Natural killer cell (primary cell): ENCODE measurements at regions not wholly inside any gene's neighbourhood (a gene's known extent, or its start where the extent isn't known, plus 50 kb on each side); places are given as distances from the start of the nearest gene placed in this dataset.

Source experiments
- ATAC-seq, 3 donors: fragments of 150-1000 bp in 2 of 3; fragments of 200-7000 bp in 1 of 3; cut with Tn5 transposase; 1 replicate in 1 of 3; 2 replicates in 2 of 3; pipeline ENCODE4 v1.10.0; 2021; ENCODE audit warnings: mild to moderate bottlenecking in 2 of 3, moderate library complexity in 2 of 3
- DNase-seq, 2 donors: peaks; one replicate each; pipeline versions ENCODE4 v3.0.0 to v3.0.0-alpha.2; 2013 to 2021; ENCODE audit warnings: mixed read lengths in 1 of 2
- H3K27ac ChIP-seq: one replicate; pipeline ENCODE4 v1.5.1; 2013; ENCODE audit warnings: mild to moderate bottlenecking, low read length
- H3K27me3 ChIP-seq: one replicate; pipeline ENCODE4 v1.6.1; 2013; ENCODE audit warnings: low read length; ENCODE audit not compliant: control insufficient read depth, insufficient read depth
- H3K36me3 ChIP-seq: one replicate; pipeline ENCODE4 v1.6.1; 2013; ENCODE audit warnings: low read length; ENCODE audit not compliant: control insufficient read depth, insufficient read depth
- H3K4me1 ChIP-seq: one replicate; pipeline ENCODE4 v1.6.1; 2013; ENCODE audit warnings: low read length; ENCODE audit not compliant: control insufficient read depth, insufficient read depth
- H3K4me3 ChIP-seq: one replicate; pipeline ENCODE4 v1.5.1; 2013; ENCODE audit warnings: low read length
- H3K9me3 ChIP-seq: one replicate; pipeline ENCODE4 v1.6.1; 2013; ENCODE audit warnings: low read length; ENCODE audit not compliant: control insufficient read depth, insufficient read depth
- H3K27ac Mint-ChIP-seq, 2 donors: one replicate each; pipeline ENCODE4 v1.8.0; 2022; ENCODE audit warnings: mild to moderate bottlenecking in 2 of 2, mixed read lengths in 2 of 2, moderate library complexity in 1 of 2
- H3K27me3 Mint-ChIP-seq, 2 donors: one replicate each; pipeline ENCODE4 v1.8.0; 2022; ENCODE audit warnings: low read depth in 2 of 2, mixed read lengths in 2 of 2
- H3K36me3 Mint-ChIP-seq: one replicate; pipeline ENCODE4 v1.8.0; 2022; ENCODE audit warnings: mixed read lengths
- H3K4me1 Mint-ChIP-seq, 2 donors: one replicate each; pipeline ENCODE4 v1.8.0; 2022; ENCODE audit warnings: mixed read lengths in 2 of 2
- H3K4me3 Mint-ChIP-seq: one replicate; pipeline ENCODE4 v1.8.0; 2022; ENCODE audit warnings: mild to moderate bottlenecking, moderate library complexity, mixed read lengths
- H3K9me3 Mint-ChIP-seq, 2 donors: one replicate each; pipeline ENCODE4 v1.8.0; 2022; ENCODE audit warnings: mixed read lengths in 2 of 2
- CTCF ChIP-seq: fragments of 200-600 bp; IDR thresholded peaks from one replicate; pipeline ENCODE4 v1.8.0; 2022; ENCODE audit warnings: antibody characterized with exemption
- WGBS: methylation state at CpG from one replicate; pipeline ENCODE4 v1.1.7; 2013; ENCODE audit warnings: missing lambda C conversion rate; ENCODE audit not compliant: insufficient coverage; 5-methylcytosine and 5-hydroxymethylcytosine counted together
- intact Hi-C: fragments of 100-400 bp; cut with micrococcal nuclease; formaldehyde crosslinking; loops from one replicate; pipeline ENCODE4 v1.14.2; 2022

GRCh38 chr1:104526158-104526795 is 776.6 kb downstream of the AMY1C start:
- H3K4me1 ChIP-seq: no peaks in the 10 kb centered on the region
- Mint-ChIP-seq H3K36me3 (no peaks in the 10 kb centered on the region), H3K27ac (no peak overlapping the region), H3K9me3 (peaks cover 7 to 18% of the 10 kb centered on the region in 2 donors), H3K4me3 (no peak overlapping the region), H3K4me1 (no peaks in the 10 kb centered on the region), H3K27me3 (no peaks in the 10 kb centered on the region)
- DNase-seq: no peak
- WGBS: no CpG with 5 or more reads among the region's 2 CpGs
- no peak for ATAC-seq
- no peaks in the 10 kb centered on the region for H3K9me3 ChIP-seq
- intact Hi-C loops: no loop called here
- no peaks in the 10 kb centered on the region for H3K27me3 ChIP-seq
- no peaks in the 10 kb centered on the region for H3K36me3 ChIP-seq
- H3K27ac ChIP-seq: no peak overlapping the region
- H3K4me3 ChIP-seq: no peak overlapping the region
- no peak for TF ChIP-seq CTCF

- no peaks in the 10 kb centered on the region for H3K36me3 ChIP-seq
- no peak overlapping the region for H3K4me3 Mint-ChIP-seq
- H3K9me3 Mint-ChIP-seq: peaks cover 2 to 19% of the 10 kb centered on the region in 2 donors
- no peaks in the 10 kb centered on the region for H3K27me3 Mint-ChIP-seq
- 61% methylated on average over 2 of the region's 2 CpGs for WGBS
- no peaks in the 10 kb centered on the region for H3K36me3 Mint-ChIP-seq
- ATAC-seq (no peak), DNase-seq (no peak)
- peaks cover 3% of the 10 kb centered on the region for H3K9me3 ChIP-seq
- no peak overlapping the region for H3K27ac ChIP-seq
- no peaks in the 10 kb centered on the region for H3K4me1 Mint-ChIP-seq
- no peaks in the 10 kb centered on the region for H3K4me1 ChIP-seq
- no peaks in the 10 kb centered on the region for H3K27me3 ChIP-seq
- no peak overlapping the region for H3K4me3 ChIP-seq
- intact Hi-C loops: no loop called here
- H3K27ac Mint-ChIP-seq: no peak overlapping the region
- no peak for TF ChIP-seq CTCF
These were observed 782.3 kb downstream of the AMY1C start for GRCh38 chr1:104531990-104532389.

- no peak overlapping the region for H3K4me3 ChIP-seq
- Mint-ChIP-seq H3K9me3 (peaks cover 12 to 22% of the 10 kb centered on the region in 2 donors), H3K27ac (no peak overlapping the region), H3K36me3 (no peaks in the 10 kb centered on the region), H3K4me3 (no peak overlapping the region), H3K4me1 (no peaks in the 10 kb centered on the region), H3K27me3 (no peaks in the 10 kb centered on the region)
- H3K36me3 ChIP-seq: no peaks in the 10 kb centered on the region
- no CpG with 5 or more reads among the region's 2 CpGs for WGBS
- DNase-seq (no peak), ATAC-seq (no peak)
- H3K4me1 ChIP-seq: no peaks in the 10 kb centered on the region
- no peak for TF ChIP-seq CTCF
- intact Hi-C loops: no loop called here
- H3K9me3 ChIP-seq: no peaks in the 10 kb centered on the region
- no peak overlapping the region for H3K27ac ChIP-seq
- H3K27me3 ChIP-seq: no peaks in the 10 kb centered on the region
These were observed 824.9 kb downstream of the AMY1C start for GRCh38 chr1:104574620-104575019.

GRCh38 chr1:104592926-104593325 is 843.2 kb downstream of the AMY1C start:
- DNase-seq (no peak), ATAC-seq (no peak)
- TF ChIP-seq CTCF: no peak
- Mint-ChIP-seq H3K36me3 (no peaks in the 10 kb centered on the region), H3K4me1 (no peaks in the 10 kb centered on the region), H3K9me3 (peaks cover 10 to 21% of the 10 kb centered on the region in 2 donors), H3K27me3 (no peaks in the 10 kb centered on the region), H3K4me3 (no peak overlapping the region), H3K27ac (no peak overlapping the region)
- no CpG with 5 or more reads among the region's 3 CpGs for WGBS
- H3K36me3 ChIP-seq: no peaks in the 10 kb centered on the region
- H3K27ac ChIP-seq: no peak overlapping the region
- intact Hi-C loops: no loop called here
- no peaks in the 10 kb centered on the region for H3K27me3 ChIP-seq
- H3K4me3 ChIP-seq: no peak overlapping the region
- no peaks in the 10 kb centered on the region for H3K4me1 ChIP-seq
- peaks cover 6% of the 10 kb centered on the region for H3K9me3 ChIP-seq
